Middle frontal gyrus (tissue), 1 donor: ENCODE measurements at regions not wholly inside any gene's neighbourhood (a gene's known extent, or its start where the extent isn't known, plus 50 kb on each side); places are given as distances from the start of the nearest gene placed in this dataset.
"Not testable (repeated sequence)": the region's sequence is repeated elsewhere in the genome, so short reads cannot be mapped to it uniquely, and the experiment has no call there.

Experiments
- DNase-seq: peaks from one replicate; pipeline ENCODE4 v3.0.0-alpha.2; 2015; ENCODE audit warnings: low spot score; ENCODE audit errors: extremely low spot score

DNA sequence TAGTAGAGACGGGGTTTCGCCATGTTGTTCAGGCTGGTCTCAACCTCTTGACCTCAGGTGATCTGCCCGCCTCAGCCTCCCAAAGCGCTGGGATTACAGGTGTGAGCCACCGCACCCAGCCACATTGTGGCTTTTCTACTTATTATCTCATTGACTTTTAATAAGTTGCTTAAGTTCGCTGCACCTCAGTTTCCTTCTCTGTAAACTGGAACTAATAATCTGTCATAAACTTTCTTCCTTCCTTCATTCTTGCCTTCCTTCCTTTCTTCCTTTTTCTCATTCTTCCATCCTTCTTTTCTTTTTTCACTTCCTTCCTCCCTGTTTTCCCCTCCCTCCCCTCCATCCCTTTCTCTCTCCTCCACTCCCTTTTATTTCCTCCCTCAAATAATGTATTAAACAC is 192.2 kb downstream of the MAF start:
- no peak for DNase-seq

DNA sequence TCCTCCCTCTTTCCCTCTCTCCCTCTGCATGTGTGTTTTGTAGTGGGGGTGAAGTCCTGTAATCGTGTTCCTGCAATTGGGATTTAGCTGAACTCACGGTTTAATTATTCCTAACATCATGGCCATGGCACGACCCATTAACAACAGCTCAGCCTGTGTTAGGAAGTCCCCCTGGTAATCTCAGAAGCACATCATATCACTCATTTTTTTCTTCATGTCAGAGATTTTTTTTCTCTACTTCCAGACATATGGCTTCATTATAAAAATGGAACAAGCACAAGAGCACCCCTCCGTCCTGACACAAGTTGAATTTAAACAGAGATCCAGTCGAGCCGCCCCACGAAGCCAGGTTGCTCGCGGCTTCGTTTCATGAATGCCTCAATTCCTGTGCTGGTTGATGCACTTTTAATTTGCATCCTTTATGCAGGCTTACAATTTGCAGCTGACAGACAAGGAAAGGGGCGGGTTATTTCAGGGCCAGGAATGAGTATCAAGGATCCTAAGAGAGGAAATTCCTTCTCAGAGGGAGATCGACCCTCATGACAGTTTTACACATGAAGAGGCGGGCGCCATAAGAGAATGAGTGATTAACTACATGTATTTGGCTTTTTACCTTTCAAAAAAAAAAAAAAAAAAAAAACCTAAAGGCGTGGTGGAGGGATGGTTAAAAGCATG is 192.9 kb downstream of the MAF start:
- DNase-seq = no peak

DNA sequence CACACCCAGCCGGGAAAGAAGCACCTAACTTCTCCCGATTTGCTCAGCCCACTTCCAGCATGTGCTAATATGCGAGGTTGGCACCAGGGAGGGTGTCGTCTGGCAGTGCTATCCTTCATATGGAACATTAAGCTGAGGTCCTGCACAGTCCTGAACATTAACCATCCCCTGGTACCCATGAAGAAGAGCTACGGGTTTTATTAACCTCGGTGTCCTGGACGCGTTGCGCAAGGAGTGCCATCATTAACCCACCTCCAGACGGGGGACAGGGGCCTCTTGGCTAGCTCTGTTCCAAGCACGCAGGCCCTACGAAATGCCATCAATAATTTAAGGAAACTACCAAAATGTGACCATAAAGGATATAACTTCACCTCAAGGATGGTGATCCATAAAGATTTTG is 193.5 kb downstream of the MAF start:
- no peak for DNase-seq

DNA sequence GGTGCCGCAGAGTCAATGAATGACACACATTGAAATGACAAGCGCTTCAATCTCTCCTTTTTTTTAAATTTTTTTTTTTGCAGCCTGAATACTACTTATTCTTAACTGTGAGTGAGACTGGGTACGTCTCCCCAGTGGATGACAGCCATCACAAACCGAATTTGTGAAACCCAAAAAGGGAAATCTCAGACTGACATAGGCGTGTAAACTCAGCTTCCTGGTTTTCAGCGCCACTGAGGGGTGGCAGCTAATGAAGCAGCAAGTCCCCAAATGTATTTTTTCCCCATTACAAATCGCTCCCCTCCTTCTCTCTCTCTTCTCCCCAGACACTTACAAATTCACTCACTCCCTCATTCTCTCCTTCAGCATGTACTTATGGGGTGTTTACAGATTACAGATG is 196.0 kb downstream of the MAF start:
- DNase-seq = no peak

DNA sequence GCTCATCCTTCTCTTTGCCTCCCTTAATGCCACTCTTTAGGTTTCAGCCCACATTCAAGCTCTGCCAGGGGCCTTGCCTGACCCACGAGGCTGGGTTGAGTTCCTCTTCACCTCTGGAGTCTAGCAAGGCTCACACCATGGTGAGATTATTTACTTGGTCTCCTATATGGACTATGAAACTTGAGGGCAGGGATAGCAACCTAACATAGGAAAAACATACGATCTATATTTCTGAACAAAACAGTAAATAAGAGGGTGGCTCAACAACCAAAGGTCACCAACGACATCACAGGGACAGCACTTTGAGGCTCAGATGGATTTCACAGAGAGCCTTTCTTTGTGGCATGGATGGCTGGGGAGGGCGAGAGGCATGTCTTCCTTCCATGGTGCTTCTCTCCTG is 197.0 kb downstream of the MAF start:
- no peak for DNase-seq

DNA sequence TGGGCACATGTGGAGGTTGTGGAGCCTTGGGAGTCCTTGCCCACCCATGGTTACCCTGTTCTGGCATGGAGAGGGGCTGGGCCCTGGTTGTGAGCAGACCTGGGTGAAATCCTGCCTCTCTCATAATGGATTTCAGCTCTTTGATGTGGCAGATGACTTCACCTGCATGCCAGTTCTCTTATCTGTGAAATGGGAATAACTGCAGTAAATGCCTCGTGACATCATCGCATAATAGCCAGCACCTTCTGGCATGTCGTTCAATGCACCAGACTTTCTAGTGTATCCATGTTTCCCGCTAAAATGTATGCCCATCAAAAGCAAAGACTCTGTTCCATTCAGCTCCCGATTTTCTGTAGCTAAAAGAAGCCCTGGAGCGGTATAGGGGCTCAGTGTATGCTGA is 197.6 kb downstream of the MAF start:
- DNase-seq = no peak

DNA sequence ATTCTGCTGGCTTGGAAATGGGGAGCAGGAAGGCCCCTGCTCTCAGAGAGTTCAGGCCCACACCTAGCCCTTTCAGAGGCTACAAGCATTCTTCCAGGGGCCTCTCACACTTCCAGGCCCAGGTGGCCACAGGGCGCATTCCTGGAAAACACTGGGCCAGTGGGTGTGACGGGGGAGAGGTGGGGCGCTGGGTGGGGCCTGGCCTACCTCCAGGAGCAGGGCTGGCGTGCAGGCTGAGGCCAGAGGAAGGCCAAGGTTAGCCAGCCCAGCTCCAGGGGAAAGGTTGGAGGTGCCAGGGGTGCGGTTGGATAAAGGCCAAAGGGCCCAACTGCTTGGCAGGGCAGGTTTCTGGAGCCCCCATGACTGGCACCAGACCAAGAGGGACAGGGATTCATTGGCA is 198.2 kb downstream of the MAF start:
- no peak for DNase-seq

DNA sequence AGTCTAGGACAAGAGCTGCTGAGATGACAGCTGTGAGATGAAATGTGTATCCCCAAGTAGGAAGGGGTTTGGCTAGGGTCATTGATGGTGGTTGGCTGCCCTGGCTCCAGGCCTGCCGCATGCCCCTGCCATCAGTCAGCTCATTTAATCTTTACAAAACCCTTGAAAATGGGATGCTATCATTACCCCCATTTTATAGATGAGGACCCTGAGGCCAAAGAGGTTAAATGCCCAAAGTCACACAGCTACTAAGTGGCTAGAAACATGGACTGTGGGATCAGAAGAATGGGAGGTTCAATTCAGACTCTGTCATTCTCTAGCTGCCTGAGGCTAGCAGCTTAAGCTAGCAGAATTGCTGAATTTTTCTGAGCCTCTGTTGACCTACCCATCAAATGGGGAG is 198.8 kb downstream of the MAF start:
- no peak for DNase-seq

DNA sequence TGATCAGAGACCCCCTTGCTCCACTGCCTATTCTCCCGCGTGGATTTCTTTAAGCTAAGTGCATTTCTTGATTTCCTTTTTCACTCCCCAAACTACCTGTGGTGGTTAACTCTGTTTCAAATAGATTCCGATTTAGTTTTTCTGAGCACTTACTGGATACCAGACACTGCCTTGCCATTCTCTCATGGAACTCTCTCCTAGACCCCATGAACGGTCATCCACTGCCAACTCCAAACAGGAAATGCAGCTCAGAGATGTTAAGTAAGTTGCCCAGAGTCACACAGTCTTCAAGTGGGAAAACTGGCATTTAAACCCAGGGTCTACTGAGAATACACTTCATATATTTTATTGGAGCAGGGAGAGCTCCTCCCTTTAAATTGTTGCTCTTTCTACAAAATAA is 199.4 kb downstream of the MAF start:
- no peak for DNase-seq

DNA sequence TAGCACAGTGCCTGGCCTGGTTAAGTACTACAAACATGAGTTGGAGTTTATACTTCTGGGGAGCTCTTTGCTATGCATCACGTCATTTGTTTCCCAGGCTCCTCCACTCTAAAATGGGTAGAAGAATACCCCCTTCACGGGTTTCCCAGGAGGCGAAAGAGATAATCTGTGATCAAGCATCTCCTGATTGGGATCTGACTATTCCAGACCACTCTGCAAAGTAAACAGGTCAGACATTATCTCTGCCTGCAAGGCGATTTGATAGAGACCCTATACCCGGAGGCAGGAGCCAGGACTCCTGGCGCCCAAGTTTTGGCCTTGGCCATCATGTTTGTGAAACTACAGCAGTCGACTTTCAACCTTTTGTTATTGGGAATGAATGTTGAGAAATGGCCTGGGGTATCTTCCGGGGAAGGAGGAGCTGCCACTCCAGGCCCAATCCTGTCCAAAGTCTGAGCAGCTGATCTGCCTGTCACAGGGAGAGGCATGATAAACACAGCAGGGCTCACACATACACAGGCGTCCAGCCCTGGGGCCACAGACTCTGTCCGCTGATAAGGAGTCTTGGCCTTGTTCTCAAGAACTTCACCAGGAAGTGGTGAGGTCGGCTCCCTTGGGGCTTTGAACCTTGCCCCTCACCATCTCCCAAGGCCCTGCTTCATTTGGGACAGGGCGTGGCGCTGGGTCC is 199.9 kb downstream of the MAF start:
- DNase-seq = no peak

DNA sequence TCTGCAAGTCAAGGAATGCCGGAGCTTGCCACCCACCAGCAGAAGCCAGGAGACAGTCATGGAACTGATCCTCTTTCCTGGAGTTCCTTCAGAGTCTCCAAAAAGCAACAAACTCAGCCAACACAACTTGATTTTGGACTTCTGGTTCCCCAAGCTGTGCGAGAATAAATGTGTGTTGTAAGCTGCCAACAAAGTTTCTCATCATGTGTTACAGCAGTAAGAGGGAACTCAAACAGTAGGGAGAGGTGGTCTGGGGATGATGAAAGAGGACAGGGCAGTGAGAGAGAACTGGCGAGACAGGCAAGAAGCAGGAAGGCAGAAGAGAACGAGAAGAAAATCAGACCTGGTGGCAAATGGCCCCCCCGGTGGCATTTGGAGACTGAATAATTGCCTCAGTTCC is 204.9 kb downstream of the MAF start:
- no peak for DNase-seq

DNA sequence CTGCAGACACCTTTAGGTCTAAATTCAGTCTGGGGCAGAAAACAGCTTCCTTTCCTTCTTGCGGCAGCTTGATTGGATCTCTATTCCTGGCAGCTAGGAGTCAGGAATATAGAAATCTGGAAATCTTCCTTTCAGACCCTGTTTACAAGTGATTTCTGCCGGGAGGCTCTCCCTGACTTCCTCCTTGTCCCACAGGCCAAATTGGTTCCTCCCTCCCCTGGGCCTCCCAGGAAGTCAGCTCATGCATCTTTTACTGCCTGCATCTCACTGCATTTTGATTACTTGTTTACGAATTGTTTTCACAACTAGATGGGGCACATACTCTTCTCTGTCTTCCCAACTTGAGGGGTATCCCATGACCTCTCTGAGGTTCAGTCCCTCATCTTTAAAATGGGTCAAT is 206.3 kb downstream of the MAF start:
- DNase-seq = no peak

DNA sequence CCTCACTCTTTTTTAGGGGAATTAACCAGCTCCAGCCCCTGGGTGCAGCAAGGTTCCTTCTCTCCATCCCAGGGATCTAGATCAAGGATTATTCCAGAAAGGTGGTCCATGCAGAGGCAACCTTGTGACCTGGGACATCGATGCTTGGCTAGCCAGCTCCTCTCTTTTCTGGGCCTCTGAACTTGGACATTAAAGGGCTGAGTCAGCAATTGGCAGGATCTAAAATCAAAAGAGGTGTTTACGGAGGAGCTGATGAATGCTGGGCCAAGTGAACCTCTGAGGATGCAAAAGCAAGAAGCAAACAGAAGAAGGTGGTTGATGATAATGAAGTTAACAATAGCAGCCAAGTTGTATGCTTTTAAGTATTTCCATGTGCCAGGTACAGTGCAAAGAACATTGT is 207.0 kb downstream of the MAF start:
- DNase-seq = no peak

DNA sequence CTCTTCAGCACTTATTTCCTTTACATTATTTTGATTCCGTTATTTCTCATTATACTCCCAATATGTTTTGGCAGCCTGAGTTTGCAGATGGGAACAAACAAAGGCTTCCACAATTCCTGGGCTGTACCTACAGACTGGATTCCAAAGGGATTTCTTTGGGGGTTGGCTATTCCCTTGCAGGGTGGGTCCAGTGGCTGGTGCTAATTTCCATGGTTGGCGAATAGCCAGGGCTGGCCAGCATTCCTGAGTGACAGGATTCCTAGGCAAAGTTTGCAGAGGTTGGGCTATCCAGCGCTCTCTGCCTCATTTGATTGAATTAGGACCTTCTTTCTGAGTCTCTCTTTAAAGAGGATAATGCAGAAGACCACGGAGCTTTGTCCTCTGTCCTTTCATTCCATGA is 207.4 kb downstream of the MAF start:
- no peak for DNase-seq

DNA sequence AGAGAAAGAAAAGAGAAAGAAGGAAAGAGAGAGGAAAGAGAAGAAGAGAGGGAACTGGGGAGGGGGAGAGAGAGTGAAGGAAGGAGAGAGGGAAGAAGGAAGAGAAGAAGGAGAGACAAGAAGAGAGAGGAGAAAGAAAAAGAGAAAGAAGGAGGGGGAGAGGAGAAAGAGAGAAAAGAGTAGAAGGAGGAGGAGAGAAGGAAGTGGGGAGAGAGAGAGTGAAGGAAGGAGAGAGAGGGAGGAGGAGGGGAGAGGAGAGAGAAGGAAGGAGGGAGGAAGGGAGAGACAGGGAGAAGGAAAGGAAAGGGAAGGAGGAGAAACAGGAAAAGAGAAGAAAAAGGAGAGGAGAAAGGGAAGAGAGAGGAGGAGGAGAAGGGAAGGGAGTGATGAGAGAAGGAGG is 208.5 kb downstream of the MAF start:
- DNase-seq = no peak

DNA sequence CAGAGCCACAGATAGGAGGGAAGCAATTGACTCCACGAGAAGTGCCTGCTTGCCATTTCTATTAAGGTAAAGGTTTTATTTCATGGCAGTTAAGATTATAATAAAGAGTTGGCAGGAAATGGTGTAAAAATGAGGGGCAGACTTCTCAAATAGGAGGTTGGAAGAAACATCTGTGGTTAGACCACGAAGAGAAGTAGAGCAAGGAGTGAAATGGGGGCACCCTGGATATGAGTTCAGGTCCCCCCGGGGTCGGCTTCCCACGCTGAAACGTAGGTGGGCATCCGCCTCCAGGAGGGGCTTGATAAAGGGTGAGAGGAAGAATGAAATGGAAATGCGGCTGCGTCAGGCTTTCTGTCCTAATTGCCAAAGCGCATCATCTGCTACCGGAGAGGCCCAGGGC is 209.1 kb downstream of the MAF start:
- no peak for DNase-seq

DNA sequence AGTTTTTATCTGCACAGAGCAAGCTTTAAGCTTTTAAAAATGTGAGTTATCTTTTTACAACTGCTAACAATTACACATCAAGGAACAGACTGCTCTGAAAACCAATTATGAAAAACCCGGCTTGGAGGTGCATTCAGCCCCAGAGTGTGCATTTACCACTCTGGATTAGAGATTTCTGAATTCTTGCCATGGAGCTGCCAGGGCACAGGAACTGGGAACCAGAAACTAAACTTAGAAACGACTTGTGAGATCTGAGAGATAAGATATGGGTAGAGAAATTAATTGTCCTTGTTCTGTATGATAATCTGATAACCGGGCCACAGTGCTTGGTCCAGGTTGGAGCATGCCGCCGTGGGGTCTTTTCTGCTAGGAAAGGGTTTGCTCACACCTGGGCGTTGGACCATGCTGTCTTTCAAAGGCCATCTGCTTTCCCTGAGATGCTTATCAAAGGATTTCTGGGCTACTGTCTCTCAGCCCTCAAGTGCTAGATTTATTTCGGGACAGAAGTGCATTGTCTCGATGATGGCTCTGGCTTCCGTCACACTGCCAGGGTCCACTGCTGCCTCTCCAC is 210.0 kb downstream of the MAF start:
- DNase-seq = no peak

DNA sequence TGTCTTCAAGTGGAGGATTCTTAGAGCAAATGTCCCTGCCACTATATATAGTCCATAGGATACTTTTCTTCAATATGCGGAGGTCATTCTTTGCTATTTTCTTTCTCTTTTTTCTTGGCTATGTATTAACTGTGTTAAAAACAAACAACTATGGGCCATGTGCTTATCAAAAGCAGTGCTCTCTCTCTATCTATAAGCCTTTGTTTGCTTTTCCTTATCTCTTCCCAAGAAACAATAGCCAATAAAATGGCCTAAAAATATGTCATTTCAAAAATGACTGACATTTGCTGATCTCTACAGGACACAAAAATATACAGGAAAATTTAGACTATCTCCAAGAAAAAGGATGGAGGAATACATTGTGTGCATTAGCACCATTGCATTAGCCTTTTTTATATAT is 212.1 kb downstream of the MAF start:
- no peak for DNase-seq

DNA sequence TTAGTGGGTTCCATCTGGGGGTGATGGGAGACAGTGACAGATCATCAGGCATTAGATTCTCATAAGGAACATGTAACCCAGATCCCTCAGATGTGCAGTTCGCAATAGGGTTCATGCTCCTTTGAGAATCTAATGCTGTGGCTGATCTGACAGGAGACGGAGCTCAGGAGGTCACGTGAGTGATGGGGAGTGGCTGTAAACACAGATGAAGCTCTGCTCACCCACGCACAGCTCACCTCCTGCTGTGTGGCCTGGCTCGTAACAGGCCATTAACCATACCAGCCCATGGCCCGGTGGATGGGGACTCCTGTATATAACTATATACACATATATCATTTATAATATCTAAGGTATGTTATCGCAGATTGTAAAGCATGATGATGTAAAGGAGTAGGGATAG is 214.2 kb downstream of the MAF start:
- no peak for DNase-seq

DNA sequence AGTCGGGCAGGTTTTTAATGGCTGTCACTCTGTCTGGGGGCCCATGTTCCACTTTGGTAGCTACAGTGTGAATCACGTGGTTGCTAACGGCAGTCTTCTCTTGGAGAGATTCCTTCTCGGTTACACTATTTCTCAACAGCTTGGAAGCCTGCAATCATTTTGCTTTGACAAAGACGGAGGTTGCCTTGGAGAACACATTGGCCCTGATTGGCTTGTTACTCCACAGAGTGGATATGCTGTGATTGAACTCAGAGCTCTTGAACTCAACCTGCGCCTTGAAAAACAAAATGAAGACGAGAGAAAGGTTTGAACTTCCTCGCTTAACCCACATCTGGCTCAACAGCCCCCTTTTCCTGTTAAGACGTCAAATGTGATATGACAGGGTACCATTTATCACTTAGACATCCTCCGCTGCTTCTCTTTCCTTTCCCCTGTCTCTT is 218.9 kb downstream of the MAF start:
- DNase-seq = no peak

DNA sequence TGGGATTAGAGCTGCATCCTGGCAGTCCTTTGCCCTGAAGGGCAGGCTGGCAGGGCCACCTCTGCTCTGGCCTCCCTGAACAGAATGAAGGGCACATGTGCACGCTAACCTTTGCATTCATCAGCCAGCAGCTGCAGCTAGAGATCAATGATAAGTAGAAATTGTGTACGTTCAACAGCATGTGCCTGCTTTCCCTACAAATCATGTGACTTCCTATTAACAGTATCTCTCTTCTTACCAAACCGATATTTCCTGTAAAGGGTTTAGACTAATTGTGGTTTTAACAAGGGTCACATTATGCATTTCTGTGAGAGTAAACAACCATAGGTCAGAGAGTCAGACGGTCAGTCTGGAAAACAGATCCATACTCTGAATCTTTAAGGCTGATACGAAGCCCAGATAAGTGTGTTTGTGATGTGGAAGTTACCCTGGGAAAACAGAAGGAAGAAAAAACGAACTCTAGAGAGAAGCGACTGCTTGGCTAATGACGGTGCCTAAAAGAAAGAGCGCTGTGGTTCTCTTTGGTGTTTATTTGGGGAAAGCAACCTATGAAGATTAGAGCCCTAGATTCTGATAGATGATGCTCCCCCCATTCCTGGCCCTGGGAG is 219.4 kb downstream of the MAF start:
- DNase-seq = no peak

DNA sequence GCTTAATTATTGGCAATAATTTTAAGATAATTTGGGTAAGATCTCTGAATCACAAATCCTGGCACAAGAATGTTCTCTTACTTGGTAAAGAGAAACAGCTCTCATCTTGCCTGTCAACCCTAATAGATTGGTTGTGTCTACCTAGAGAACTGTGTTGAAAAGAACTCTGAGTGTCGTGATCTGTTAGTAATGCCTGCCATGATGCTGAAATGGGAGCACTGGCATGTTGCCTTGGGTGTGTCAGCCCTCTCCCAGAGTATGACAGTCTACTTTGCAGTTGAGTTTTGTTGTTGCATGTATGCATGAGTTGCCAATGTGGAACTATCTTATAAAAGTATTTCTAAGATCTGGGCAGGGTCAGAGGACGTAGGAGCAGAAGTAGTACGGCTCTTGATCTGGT is 221.4 kb downstream of the MAF start:
- DNase-seq = no peak

DNA sequence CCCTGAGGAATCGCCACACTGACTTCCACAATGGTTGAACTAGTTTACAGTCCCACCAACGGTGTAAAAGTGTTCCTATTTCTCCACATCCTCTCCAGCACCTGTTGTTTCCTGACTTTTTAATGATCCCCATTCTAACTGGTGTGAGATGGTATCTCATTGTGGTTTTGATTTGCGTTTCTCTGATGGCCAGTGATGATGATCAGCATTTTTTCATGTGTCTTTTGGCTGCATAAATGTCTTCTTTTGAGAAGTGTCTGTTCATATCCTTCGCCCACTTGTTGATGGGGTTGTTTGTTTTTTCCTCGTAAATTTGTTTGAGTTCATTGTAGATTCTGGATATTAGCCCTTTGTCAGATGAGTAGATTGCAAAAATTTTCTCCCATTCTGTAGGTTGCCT is 223.5 kb downstream of the MAF start:
- DNase-seq = not testable (repeated sequence)
